ENCODE measurements at regions not wholly inside any gene's neighbourhood (a gene's known extent, or its start where the extent isn't known, plus 50 kb on each side); places are given as distances from the start of the nearest gene placed in this dataset.

GRCh38 chr6:45721665-45722064 is 294.0 kb downstream of the CLIC5 start:
- TF ChIP-seq CTCF (IDR thresholded peaks at IDR 0.05) = no peak
- no peak for TF ChIP-seq POLR2A (IDR thresholded peaks at IDR 0.05)
- TF ChIP-seq EP300 (IDR thresholded peaks at IDR 0.05) = no peak

All from ovary (tissue), 3 donors.